ENCODE measurements at regions not wholly inside any gene's neighbourhood (a gene's known extent, or its start where the extent isn't known, plus 50 kb on each side); places are given as distances from the start of the nearest gene placed in this dataset.

GRCh38 chr3:194082743-194083636 is 53.0 kb upstream of the HES1 start:
- no peak overlapping the region for H3K4me2 ChIP-seq
- no peaks in the 10 kb centered on the region for H3K79me2 ChIP-seq (replicated peaks; ENCODE audit: insufficient read depth)
- H3K4me3 ChIP-seq: no peak overlapping the region
- no peaks in the 10 kb centered on the region for H3K27me3 ChIP-seq (ENCODE audit: insufficient read depth)
- TF ChIP-seq ZNF462 (CRISPR knock-in tag; IDR thresholded peaks at IDR 0.05) (no peak), STAT1 (IDR thresholded peaks at IDR 0.05; ENCODE audit: unreplicated experiment) (no peak), ZNF331 (CRISPR knock-in tag; IDR thresholded peaks at IDR 0.05; ENCODE audit: low read depth) (no peak), EZH2 (IDR thresholded peaks at IDR 0.05; ENCODE audit: low read depth, unreplicated experiment) (no peak), JUNB (IDR thresholded peaks at IDR 0.05; ENCODE audit: unreplicated experiment) (no peak), ETS1 (IDR thresholded peaks at IDR 0.05) (no peak), EZH2phosphoT487 (IDR thresholded peaks at IDR 0.05; ENCODE audit: unreplicated experiment) (no peak), NANOG (IDR thresholded peaks at IDR 0.05; ENCODE audit: borderline replicate concordance) (no peak), POLR2AphosphoS5 (IDR thresholded peaks at IDR 0.05; ENCODE audit: low read depth) (no peak), REST (IDR thresholded peaks at IDR 0.05; ENCODE audit: unreplicated experiment) (no peak), ZNF114 (CRISPR knock-in tag; IDR thresholded peaks at IDR 0.05) (no peak), CREB1 (CRISPR knock-in tag; IDR thresholded peaks at IDR 0.05; ENCODE audit: low read depth) (no peak), CTCF (conservative IDR thresholded peaks at IDR 0.05; ENCODE audit: low read depth in 2 of 2) (no peak)
- DNase-seq (ENCODE audit: low spot score) (no peak), ATAC-seq (no peak)
- H3K27ac ChIP-seq (ENCODE audit: low read depth): no peak overlapping the region
- Mint-ChIP-seq H3K9me3 (no peaks in the 10 kb centered on the region), H3K27me3 (ENCODE audit: insufficient read depth, low read depth, poor library complexity) (peaks cover 6% of the 10 kb centered on the region), H3K4me3 (no peak overlapping the region), H3K27ac (no peak overlapping the region; the same call in 1 of the 2 replicates), H3K36me3 (ENCODE audit: low read depth) (no peaks in the 10 kb centered on the region), H3K4me1 (peaks cover 34% of the 10 kb centered on the region)
- peaks cover 24% of the 10 kb centered on the region for H3K4me1 ChIP-seq (ENCODE audit: insufficient read depth)
- H3F3A ChIP-seq (replicated peaks; ENCODE audit: low read depth): no peaks in the 10 kb centered on the region; the same call in 1 of the 2 replicates
- peaks cover 5% of the 10 kb centered on the region; the same call in 1 of the 2 replicates for H3K9me2 ChIP-seq (ENCODE audit: insufficient read depth)
- H4K20me1 ChIP-seq (replicated peaks; ENCODE audit: insufficient read depth): no peaks in the 10 kb centered on the region
- H2AFZ ChIP-seq: 0 out of 2 replicates have a peak overlapping the region, but pooled peaks have one; percentile 52
- H3K36me3 ChIP-seq (ENCODE audit: insufficient read depth): no peaks in the 10 kb centered on the region
